ENCODE measurements at regions not wholly inside any gene's neighbourhood (a gene's known extent, or its start where the extent isn't known, plus 50 kb on each side); places are given as distances from the start of the nearest gene placed in this dataset.

DNA sequence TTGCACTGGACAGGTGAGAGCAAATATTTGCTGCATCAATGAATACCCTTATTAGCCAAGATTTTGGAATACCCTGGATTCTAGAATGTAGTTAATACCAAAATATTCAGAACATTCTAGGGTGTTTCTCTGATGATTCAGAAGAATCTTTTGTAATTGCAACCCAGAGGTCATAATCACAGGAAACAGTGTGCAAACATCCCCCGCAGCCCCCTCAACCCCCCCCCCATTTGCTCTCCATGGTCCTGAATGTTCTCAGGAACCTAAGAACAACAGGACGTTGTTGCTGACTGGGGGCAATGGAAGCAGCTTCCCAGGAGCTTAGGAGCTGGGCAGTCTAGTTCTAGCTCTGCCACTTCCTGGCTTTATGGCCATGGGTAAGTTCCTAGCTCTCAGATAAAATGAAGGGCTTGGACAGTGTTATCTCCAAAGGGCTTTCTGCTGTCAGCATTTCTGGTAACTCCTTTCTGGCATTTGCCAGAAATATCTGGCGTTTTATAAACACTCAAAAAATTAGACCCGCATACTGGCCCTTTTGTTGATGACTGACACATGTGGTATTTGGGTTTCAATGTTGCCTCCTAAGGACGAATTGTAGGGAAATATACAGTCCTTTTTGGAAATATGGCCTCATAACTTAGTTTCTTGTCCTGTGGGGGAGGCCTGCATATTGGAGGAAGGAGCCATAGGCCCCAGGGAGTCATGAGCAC lies 178.6 kb downstream of the RRAGC start:
- POLR2A ChIA-PET: no interaction called here
- H2AFZ ChIP-seq (ENCODE audit: low read depth, low read length, poor library complexity, severe bottlenecking): no peak overlapping the region
- ATAC-seq: no peak
- no peaks in the 10 kb centered on the region for H3K4me1 ChIP-seq (ENCODE audit: control insufficient read depth in 1 of 2, insufficient read depth in 2 of 2, low read length in 2 of 2)
- CTCF ChIA-PET: no interaction called here
- no peak overlapping the region for H3K4me2 ChIP-seq (ENCODE audit: low read length)
- intact Hi-C loops (cut with micrococcal nuclease): no loop called here
- H3K27me3 ChIP-seq (ENCODE audit: insufficient read depth, low read length): peaks cover 21% of the 10 kb centered on the region
- H3K27ac ChIP-seq (ENCODE audit: low read depth, low read length): no peak overlapping the region
- no peaks in the 10 kb centered on the region for H3K79me2 ChIP-seq (ENCODE audit: insufficient read depth, low read length)
- TF ChIP-seq REST (IDR thresholded peaks at IDR 0.05; ENCODE audit: low read depth) (peak; percentile 48), SRF (IDR thresholded peaks at IDR 0.05; ENCODE audit: low read depth) (no peak)
- H3K9me3 ChIP-seq (ENCODE audit: control insufficient read depth in 1 of 2, insufficient read depth in 1 of 2, low read depth in 1 of 2, low read length in 2 of 2): no peaks in the 10 kb centered on the region
- RAD21 ChIA-PET (ENCODE audit: low non-redundant PET in 1 of 2, low total read pairs in 2 of 2, uncharacterized antibody in 2 of 2, unreplicated experiment in 2 of 2): no interaction called here
- no peaks in the 10 kb centered on the region for H4K20me1 ChIP-seq (ENCODE audit: insufficient read depth)
- H3K9ac ChIP-seq (ENCODE audit: low read length): no peak overlapping the region
- H3K9me2 ChIP-seq (ENCODE audit: insufficient read depth): no peaks in the 10 kb centered on the region; the same call in 1 of the 2 replicates
- no peak overlapping the region for H3K4me3 ChIP-seq (replicated peaks in 1 of 2; ENCODE audit: low read depth in 1 of 2, low read length in 2 of 2)
- DNase-seq (ENCODE audit: low read depth, low spot score): no peak
- H3K36me3 ChIP-seq (ENCODE audit: control insufficient read depth in 1 of 2, insufficient read depth in 2 of 2, low read length in 2 of 2): no peaks in the 10 kb centered on the region
- no TSS peak for BruUV-seq (replicated peaks)

- ChIA-PET CTCF (no interaction called here), POLR2A (no interaction called here)
- no peak for TF ChIP-seq ZBTB33 (IDR thresholded peaks at IDR 0.05; ENCODE audit: extremely low read depth, insufficient replicate concordance, low read length)
- TF ChIP-seq CTCF (IDR thresholded peaks at IDR 0.05 in 2 of 3, conservative IDR thresholded peaks at IDR 0.05 in 1 of 3; ENCODE audit: borderline replicate concordance in 1 of 3, insufficient read depth in 1 of 3, low read depth in 2 of 3, low read length in 2 of 3): no peak
- TF ChIP-seq POLR2AphosphoS5 (IDR thresholded peaks at IDR 0.05; ENCODE audit: low read depth, low read length): no peak
- no peak for TF ChIP-seq EZH2 (IDR thresholded peaks at IDR 0.05)
- no peak for TF ChIP-seq CEBPB (IDR thresholded peaks at IDR 0.05; ENCODE audit: low read depth)
Measured at GRCh38 chr1:38677756-38678155, 181.8 kb downstream of the RRAGC start.

More at GRCh38 chr1:38677756-38678155, 181.8 kb downstream of the RRAGC start:
- no peak overlapping the region for H3K27ac ChIP-seq (ENCODE audit: low read depth, low read length)
- H3K27me3 ChIP-seq (ENCODE audit: insufficient read depth, low read length): peaks cover 28% of the 10 kb centered on the region
- H3K79me2 ChIP-seq (ENCODE audit: insufficient read depth, low read length): no peaks in the 10 kb centered on the region
- no peak overlapping the region for H3K4me3 ChIP-seq (replicated peaks in 1 of 2; ENCODE audit: low read depth in 1 of 2, low read length in 2 of 2)
- H2AFZ ChIP-seq (ENCODE audit: low read depth, low read length, poor library complexity, severe bottlenecking): no peak overlapping the region
- H3K4me1 ChIP-seq (ENCODE audit: control insufficient read depth in 1 of 2, insufficient read depth in 2 of 2, low read length in 2 of 2): no peaks in the 10 kb centered on the region
- H3K4me2 ChIP-seq (ENCODE audit: low read length): no peak overlapping the region
- ATAC-seq (no peak), DNase-seq (ENCODE audit: low read depth, low spot score) (no peak)
- intact Hi-C loops (cut with micrococcal nuclease): no loop called here
- H4K20me1 ChIP-seq (ENCODE audit: insufficient read depth): no peaks in the 10 kb centered on the region
- no peak overlapping the region for H3K9ac ChIP-seq (ENCODE audit: low read length)
- no peaks in the 10 kb centered on the region for H3K36me3 ChIP-seq (ENCODE audit: control insufficient read depth in 1 of 2, insufficient read depth in 2 of 2, low read length in 2 of 2)
- no peaks in the 10 kb centered on the region; the same call in 1 of the 2 replicates for H3K9me2 ChIP-seq (ENCODE audit: insufficient read depth)
- no peaks in the 10 kb centered on the region for H3K9me3 ChIP-seq (ENCODE audit: control insufficient read depth in 1 of 2, insufficient read depth in 1 of 2, low read depth in 1 of 2, low read length in 2 of 2)
- RAD21 ChIA-PET (ENCODE audit: low non-redundant PET in 1 of 2, low total read pairs in 2 of 2, uncharacterized antibody in 2 of 2, unreplicated experiment in 2 of 2): no interaction called here
- no TSS peak for BruUV-seq (replicated peaks)
